GM19467 (cell line): ENCODE measurements at regions not wholly inside any gene's neighbourhood (a gene's known extent, or its start where the extent isn't known, plus 50 kb on each side); places are given as distances from the start of the nearest gene placed in this dataset.

Experiments
- ATAC-seq: cut with Tn5 transposase; IDR thresholded peaks from one replicate; pipeline ENCODE4 v1.9.1; 2021; ENCODE audit warnings: mild to moderate bottlenecking, moderate library complexity; ENCODE audit not compliant: unreplicated experiment

DNA sequence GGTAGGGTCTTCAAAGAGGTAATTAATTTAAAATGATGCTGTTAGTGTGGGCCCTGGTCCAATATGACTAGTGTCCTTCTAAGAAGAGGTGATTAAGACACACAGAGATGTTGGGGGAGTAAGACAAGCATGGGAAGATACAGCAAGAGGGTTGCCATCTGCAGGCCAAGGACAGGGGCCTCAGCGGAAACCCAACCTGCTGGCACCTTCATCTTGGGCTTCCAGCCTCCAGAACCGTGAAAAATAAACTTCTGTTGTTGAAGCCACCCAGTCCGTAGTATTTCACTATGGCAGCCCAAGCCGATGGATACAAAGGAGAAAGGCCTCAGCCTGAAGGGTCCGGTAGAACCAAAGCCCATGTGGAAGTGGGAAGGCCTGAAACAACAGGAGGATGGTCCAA, 161.7 kb upstream of the UBE2E1 start:
- no peak for ATAC-seq

GRCh38 chr3:23644676-23645075, 161.1 kb upstream of the UBE2E1 start:
- ATAC-seq: no peak

- ATAC-seq: no peak
These were observed 160.1 kb upstream of the UBE2E1 start for GRCh38 chr3:23645533-23646183.

- no peak for ATAC-seq
These were observed 159.4 kb upstream of the UBE2E1 start for GRCh38 chr3:23646184-23646920.

DNA sequence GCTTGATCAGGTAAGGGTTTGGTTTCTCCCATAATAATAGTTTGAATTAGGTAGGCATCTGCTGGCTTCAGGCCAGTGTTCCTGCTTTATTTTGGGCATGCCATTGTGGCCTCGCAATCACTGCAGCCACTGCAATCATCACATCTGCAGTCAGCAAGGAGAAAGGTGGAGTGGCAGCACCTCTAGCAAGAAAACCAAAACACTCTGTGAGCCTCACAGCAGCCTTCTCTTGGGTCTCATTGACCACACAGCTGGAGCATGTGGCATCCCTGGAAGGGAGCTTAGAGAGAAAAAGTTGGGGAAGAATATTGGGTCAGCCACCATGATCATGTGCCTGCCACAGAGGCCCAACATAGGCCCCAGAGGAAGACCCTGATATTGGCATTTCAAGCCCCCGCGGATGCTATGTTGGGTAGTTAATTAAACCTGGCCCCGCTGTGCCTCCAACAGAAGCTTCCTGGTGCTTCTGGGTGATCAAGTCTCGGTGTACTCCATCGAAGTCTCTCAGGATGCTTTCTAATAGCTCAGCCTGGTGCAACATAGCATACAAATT, 158.0 kb upstream of the UBE2E1 start:
- no peak for ATAC-seq

DNA sequence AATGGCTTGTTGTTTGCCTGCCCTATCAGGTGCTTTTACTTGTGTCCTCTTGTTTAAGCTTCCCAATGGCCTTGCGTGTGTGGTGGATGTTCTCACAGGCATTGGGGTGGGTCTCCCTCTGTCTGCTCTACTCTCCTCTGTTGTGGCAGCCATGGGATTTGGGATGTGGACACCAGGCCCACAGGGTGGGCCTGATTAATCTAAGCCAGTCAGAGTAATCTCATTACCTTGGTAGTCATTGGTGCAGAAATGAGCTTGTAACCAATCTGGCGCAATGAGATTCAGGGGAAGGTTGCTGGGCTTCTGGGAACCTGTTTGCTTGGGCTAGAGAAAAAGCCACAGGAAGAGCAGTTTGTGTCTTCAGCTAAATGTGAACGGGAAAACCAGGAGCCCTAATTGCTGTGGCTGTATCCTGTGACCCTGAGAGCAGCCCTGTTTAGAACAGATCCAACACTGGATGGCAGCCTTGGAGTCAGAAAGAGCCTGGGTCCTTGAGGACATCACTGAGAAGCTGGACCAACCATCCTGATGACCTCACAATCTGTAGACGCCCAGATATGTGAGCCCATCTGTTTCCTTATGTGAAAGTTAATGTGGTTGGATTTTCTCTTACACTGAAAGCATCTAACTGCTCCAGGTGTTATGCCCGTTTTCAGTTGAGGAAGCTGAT, 157.3 kb upstream of the UBE2E1 start:
- no peak for ATAC-seq

DNA sequence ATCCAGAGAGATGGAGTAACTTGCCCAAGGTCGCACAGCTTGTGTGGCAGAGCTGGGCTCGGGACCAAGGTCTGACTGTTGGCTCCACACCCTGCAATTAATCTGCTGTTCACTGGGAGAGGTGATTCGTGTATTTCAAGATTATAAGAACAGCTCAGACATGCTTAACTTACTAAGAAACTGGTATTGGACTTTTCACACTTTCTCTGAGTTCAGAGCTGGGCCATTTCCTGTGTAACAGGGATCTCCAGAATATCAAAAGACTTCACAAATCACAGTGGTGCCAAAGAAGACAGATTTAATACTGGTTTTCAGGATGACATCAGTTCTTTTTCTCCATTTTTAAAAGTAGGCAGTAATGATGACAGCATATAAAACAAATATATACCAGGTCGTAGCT, 156.8 kb upstream of the UBE2E1 start:
- no peak for ATAC-seq

GRCh38 chr3:23649448-23649847, 156.3 kb upstream of the UBE2E1 start:
- no peak for ATAC-seq

DNA sequence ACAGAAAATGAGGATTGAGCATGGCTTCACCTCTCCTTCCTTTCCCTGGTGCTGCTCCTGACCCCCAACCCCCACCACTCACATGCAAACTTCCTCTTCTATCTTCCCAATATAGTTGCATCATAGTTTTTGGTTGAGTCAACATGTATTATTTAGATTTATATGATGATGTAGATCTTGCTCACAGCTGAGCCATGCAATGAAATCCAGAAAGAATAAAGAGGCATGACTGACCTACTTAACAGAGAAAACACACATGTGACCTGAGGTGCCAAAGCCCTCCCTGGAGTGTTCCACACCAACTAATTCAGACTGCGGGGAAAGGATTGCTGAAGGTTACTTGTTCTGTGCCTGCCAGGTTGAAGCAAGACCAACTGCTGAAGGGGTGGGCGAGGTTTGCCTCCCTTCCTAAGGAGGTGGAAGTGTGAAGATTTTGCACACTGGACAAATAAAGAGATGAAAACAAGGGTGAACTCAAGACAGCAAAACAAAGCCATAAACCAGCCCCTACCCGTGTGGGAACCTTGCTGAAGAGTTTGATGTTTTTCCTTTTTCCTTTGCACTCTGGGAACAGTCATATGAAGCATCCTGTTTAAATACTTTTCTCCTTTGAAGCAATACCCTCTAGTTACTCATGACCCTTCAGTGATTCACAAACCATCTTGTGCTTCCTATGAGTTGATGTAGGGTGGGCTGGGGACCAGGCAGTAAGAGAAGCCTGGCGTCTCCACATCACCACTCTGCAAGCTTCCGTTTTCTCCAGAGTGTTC, 155.2 kb upstream of the UBE2E1 start:
- no peak for ATAC-seq

DNA sequence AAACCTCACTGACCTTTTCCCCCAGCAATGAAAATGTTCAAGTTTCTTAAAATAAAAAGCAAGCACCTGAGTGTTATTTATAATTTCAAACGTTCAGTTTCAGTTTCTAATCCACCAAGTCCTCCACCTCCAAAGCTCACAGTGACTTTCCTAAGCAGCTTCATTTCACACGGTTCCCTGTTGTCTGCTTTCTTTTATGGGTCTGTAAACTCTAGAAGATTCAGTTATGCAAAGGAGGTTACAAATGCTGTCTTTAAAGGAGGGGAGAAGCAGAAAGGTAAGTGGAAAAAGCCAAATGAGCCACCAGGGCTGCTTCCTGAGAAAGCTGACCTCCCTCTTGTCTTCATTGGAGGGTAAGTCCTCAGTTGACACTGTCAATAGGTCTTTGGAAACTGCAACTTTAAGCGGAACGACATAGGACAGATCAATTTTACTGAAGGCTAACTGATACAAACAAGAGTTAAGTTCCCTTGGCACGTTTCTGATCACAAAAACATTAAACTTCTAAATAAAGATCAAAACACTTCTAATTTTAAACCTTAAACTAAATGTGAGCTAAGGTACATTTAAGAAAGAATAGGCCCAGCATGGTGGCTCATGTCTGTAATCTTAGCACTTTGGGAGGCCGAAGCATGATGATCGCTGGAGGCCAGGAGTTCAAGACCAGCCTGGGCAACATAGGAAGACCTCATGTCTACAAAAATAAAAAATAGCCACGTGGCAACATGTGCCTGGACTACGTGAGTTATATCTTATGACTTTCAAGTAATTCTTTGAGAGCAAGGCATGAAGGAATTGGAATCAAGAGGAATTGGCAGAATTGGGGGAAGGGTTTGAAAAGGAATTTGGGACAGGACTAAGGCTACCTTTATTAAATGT, 151.9 kb upstream of the UBE2E1 start:
- peak; percentile 91 for ATAC-seq

- ATAC-seq: peak; percentile 31
These were observed 151.2 kb upstream of the UBE2E1 start for GRCh38 chr3:23654571-23654970.

- ATAC-seq: no peak
These were observed 150.0 kb upstream of the UBE2E1 start for GRCh38 chr3:23655749-23656148.

GRCh38 chr3:23656199-23656598, 149.6 kb upstream of the UBE2E1 start:
- ATAC-seq: no peak

DNA sequence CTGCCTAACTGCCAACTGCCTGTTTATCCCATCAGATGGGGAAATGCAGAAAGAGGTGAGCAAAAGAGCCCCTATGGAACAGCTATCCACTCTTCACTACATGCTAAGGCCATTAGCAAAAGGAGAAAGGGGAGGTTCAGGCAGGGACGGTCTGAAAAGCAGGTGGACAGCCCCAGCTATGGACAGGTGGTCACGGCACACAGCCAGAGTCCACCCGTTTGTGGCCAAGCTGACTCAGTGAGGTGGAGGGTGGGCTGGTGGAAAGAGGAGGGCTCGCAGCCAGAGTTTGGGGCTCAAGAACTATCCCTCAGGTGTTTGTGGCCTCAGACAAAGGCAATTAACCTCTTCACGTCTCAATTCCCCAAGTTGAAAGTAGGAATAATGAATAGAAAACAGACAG, 148.9 kb upstream of the UBE2E1 start:
- no peak for ATAC-seq

DNA sequence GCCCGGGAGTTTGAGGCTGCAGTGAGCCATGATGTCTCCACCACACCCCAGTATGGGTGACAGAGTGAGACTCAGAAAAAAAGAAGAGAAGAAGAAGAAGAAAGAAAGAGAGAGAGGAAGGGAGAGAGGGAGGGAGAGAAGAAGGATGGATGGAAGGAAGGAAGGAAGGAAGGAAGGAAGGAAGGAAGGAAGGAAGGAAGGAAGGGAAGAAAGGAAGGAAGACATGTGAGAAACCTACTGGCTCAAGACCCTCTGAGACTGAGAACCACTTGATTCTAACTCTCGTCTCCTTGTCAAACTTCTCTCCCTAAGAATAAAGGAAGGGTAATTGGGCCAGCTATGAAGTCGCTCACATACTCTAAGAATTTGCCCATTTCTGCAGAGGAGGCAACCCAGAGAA, 148.1 kb upstream of the UBE2E1 start:
- no peak for ATAC-seq

DNA sequence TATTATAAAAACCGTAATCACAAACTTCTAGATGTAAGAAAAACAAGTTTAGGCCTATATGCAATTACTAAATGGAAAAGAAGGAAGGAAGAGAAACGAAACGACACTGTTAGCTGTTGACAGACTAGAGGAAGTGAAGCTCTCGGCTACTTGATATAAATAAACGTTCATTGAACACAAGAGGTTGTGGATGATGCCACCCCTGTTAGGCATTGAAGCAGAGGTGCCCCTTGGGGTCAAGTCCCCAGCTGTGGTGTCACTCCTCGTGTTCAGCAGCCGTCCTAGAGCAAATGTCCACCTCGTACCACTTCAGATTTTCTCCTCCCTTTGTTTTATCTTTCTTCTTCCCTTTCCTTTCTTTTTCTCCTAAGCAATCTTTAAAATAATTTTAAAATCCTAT, 146.5 kb upstream of the UBE2E1 start:
- peak; percentile 68 for ATAC-seq

DNA sequence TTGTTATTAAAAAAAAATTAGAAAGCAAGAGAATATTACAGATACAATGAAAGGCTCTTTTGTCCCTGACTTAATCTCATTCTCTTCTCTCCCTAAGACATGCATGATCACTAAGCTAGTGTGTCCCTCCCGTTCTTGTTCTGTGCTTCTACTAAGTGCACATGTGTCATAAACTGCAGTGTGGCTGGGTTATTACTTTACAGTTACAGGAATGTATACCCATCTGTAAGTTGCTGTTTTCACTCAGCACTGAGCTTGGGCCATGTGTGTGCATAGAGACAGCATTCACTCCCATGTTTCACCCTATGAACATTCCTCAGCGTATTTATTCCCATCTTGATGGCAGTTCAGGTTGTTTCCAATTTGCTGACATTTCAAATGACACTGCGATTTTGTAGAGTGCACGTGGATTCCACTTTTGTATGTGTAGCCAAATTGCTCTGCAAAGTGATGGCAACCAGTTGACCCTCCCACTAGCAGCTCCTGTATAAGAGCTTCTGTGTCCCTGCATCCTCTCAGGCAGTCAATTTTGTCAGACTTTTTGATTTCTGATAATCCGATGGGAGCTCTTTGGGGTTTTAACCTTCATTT, 145.8 kb upstream of the UBE2E1 start:
- no peak for ATAC-seq

GRCh38 chr3:23662079-23662617, 143.6 kb upstream of the UBE2E1 start:
- no peak for ATAC-seq

DNA sequence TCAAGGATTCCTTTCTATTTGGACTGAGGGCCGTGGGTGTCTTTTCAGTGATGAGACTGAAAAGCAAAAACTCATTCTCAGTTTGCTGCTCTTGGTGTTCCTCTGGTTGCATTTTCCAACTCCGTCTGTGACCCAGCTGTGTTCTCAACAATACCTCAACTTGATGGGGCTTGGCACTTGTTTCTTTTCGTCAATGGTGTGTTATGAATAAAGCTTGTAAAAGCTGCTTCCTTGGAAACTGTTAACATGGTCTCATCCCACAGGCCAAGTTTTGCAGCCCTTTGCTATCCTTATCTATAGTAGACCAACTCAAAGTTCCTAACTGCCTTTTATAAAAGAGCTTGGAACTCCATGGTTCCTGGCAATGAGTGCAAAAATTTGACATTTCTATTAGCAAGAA, 142.5 kb upstream of the UBE2E1 start:
- no peak for ATAC-seq
